Ovary (tissue), 7 donors: ENCODE measurements at regions not wholly inside any gene's neighbourhood (a gene's known extent, or its start where the extent isn't known, plus 50 kb on each side); places are given as distances from the start of the nearest gene placed in this dataset.

Experiments
- DNase-seq, 5 donors: peaks; one replicate each; pipeline ENCODE4 v3.0.0-alpha.2; 2019 to 2020
- H3K27ac ChIP-seq, 2 donors: fragments of 200-600 bp; one replicate each; pipeline versions ENCODE4 v1.5.1 to v1.8.0; 2019 to 2022
- H3K27me3 ChIP-seq: fragments of 200-600 bp; one replicate; pipeline ENCODE4 v1.8.0; 2022
- H3K36me3 ChIP-seq: fragments of 200-600 bp; sonication (generic); one replicate; pipeline ENCODE4 v1.5.1; 2019
- H3K4me1 ChIP-seq: one replicate; pipeline ENCODE4 v1.8.1; 2013; ENCODE audit warnings: mild to moderate bottlenecking, moderate library complexity; ENCODE audit not compliant: insufficient read depth
- H3K4me3 ChIP-seq: fragments of 200-600 bp; sonication (generic); one replicate; pipeline ENCODE4 v1.5.1; 2017
- H3K9me3 ChIP-seq, 2 donors: fragments of 200-600 bp in 1 of 2; sonication (generic) in 1 of 2; one replicate each; pipeline versions ENCODE4 v1.5.1 to v1.8.1; 2013 to 2019; ENCODE audit warnings: mild to moderate bottlenecking in 1 of 2, moderate library complexity in 1 of 2
- CTCF ChIP-seq, 3 donors: fragments of 450-650 bp in 2 of 3; fragments of 200-600 bp in 1 of 3; IDR thresholded peaks; one replicate each; pipeline versions ENCODE4 v1.5.1 to v1.8.0; 2016 to 2022; ENCODE audit warnings: antibody characterized with exemption in 3 of 3, mild to moderate bottlenecking in 1 of 3
- EP300 ChIP-seq: sonication (generic); formaldehyde crosslinking; IDR thresholded peaks from one replicate; pipeline ENCODE4 v1.6.1; 2017; ENCODE audit warnings: antibody characterized with exemption
- POLR2A ChIP-seq: fragments of 450-650 bp; IDR thresholded peaks from one replicate; pipeline ENCODE4 v1.6.1; 2017; ENCODE audit warnings: antibody characterized with exemption, mild to moderate bottlenecking, moderate library complexity
- WGBS, 3 donors: extraction: QIAGEN DNeasy Blood & Tissue Kit in 1 of 3; methylation state at CpG; one replicate each; pipeline versions ENCODE4 v1.1.5 to v1.1.7; 2013 to 2017; 5-methylcytosine and 5-hydroxymethylcytosine counted together
- intact Hi-C, 4 donors: fragments of 100-400 bp; cut with DNase I; formaldehyde crosslinking; loops; one replicate each; pipeline versions ENCODE4 v1.11.0 to v1.15.1; 2022 to 2023
- donor health status: DM: no; HTN: no; CAD: no; lungs with moderate emphysema.
- donor health status: DM: no; HTN: no; CAD: no.
- donor health status: Bipolar disorder and iron deficiency.
- donor health status: DM: no; HTN: no; CAD: no.
- donor health status: DM: yes; HTN: yes; CAD: no.

- Histone ChIP-seq H3K36me3 (no peaks in the 10 kb centered on the region), H3K9me3 (no peaks in the 10 kb centered on the region), H3K4me3 (no peak overlapping the region), H3K27me3 (no peaks in the 10 kb centered on the region), H3K4me1 (no peaks in the 10 kb centered on the region), H3K27ac (no peak overlapping the region)
- intact Hi-C loops, result no loop called here
- TF ChIP-seq CTCF (IDR thresholded peaks at IDR 0.05), result no peak
- TF ChIP-seq EP300, result no peak
- TF ChIP-seq POLR2A, result no peak
- WGBS, 3 donors, result 79 to 83% (median 81%) methylated on average over 4 of the region's 4 CpGs
- no peak for DNase-seq
Measured at GRCh38 chr10:57468894-57469432, 798.7 kb downstream of the IPMK start.

GRCh38 chr10:57465155-57465554 lies 802.5 kb downstream of the IPMK start:
- no peak for DNase-seq
- WGBS, 3 donors, result 85 to 89% (median 88%) methylated on average over 2 of the region's 2 CpGs
- Histone ChIP-seq H3K4me3 (no peak overlapping the region), H3K27ac (no peak overlapping the region), H3K27me3 (no peaks in the 10 kb centered on the region), H3K9me3 (no peaks in the 10 kb centered on the region), H3K4me1 (no peaks in the 10 kb centered on the region), H3K36me3 (no peaks in the 10 kb centered on the region)
- intact Hi-C loops, result no loop called here
- TF ChIP-seq EP300, result no peak
- no peak for TF ChIP-seq CTCF (IDR thresholded peaks at IDR 0.05)
- no peak for TF ChIP-seq POLR2A

- TF ChIP-seq CTCF (IDR thresholded peaks at IDR 0.05), result no peak
- TF ChIP-seq EP300, result no peak
- no peak for TF ChIP-seq POLR2A
- H3K9me3 ChIP-seq, result no peaks in the 10 kb centered on the region
- H3K36me3 ChIP-seq, result no peaks in the 10 kb centered on the region
- H3K27me3 ChIP-seq, result no peaks in the 10 kb centered on the region
- DNase-seq, result no peak
- intact Hi-C loops, result no loop called here
- H3K4me1 ChIP-seq, result no peaks in the 10 kb centered on the region
- no peak overlapping the region for H3K27ac ChIP-seq
- no peak overlapping the region for H3K4me3 ChIP-seq
- 71 to 89% (median 79%) methylated on average over 1 of the region's 1 CpG for WGBS, 3 donors
Measured at GRCh38 chr10:57460540-57460939, 807.2 kb downstream of the IPMK start.

- no peaks in the 10 kb centered on the region for H3K27me3 ChIP-seq
- H3K36me3 ChIP-seq, result no peaks in the 10 kb centered on the region
- H3K9me3 ChIP-seq, result no peaks in the 10 kb centered on the region
- TF ChIP-seq POLR2A, result no peak
- DNase-seq, result no peak
- H3K27ac ChIP-seq, result no peak overlapping the region
- intact Hi-C loops, result no loop called here
- 82 to 90% (median 88%) methylated on average over 3 of the region's 3 CpGs for WGBS, 3 donors
- H3K4me1 ChIP-seq, result no peaks in the 10 kb centered on the region
- no peak overlapping the region for H3K4me3 ChIP-seq
Measured at GRCh38 chr10:57457972-57458512, 809.7 kb downstream of the IPMK start.

- no peaks in the 10 kb centered on the region for H3K36me3 ChIP-seq
- intact Hi-C loops, result no loop called here
- H3K27ac ChIP-seq, result no peak overlapping the region
- H3K9me3 ChIP-seq, result no peaks in the 10 kb centered on the region
- no peak overlapping the region for H3K4me3 ChIP-seq
- no peaks in the 10 kb centered on the region for H3K27me3 ChIP-seq
- TF ChIP-seq CTCF (IDR thresholded peaks at IDR 0.05) (no peak), EP300 (no peak), POLR2A (no peak)
- DNase-seq, result no peak
- no peaks in the 10 kb centered on the region for H3K4me1 ChIP-seq
- 59 to 68% (median 64%) methylated on average over 2 of the region's 2 CpGs for WGBS, 3 donors
Measured at GRCh38 chr10:57430376-57430775, 837.3 kb downstream of the IPMK start.
